ENCODE measurements at regions not wholly inside any gene's neighbourhood (a gene's known extent, or its start where the extent isn't known, plus 50 kb on each side); places are given as distances from the start of the nearest gene placed in this dataset.

- no peak for TF ChIP-seq E2F4 (CRISPR knock-in tag; IDR thresholded peaks at IDR 0.05; ENCODE audit: low read depth)
- TF ChIP-seq ETS1 (conservative IDR thresholded peaks at IDR 0.05; ENCODE audit: control insufficient read depth, low read depth, low read length): no peak
- TF ChIP-seq ZHX1 (conservative IDR thresholded peaks at IDR 0.05; ENCODE audit: low read length): no peak
- TF ChIP-seq ZNF764 (CRISPR knock-in tag; IDR thresholded peaks at IDR 0.05; ENCODE audit: low read depth): no peak
- TF ChIP-seq MYNN (IDR thresholded peaks at IDR 0.05): no peak
- TF ChIP-seq MYNN (CRISPR knock-in tag; IDR thresholded peaks at IDR 0.05): no peak
- TF ChIP-seq ATF1 (CRISPR knock-in tag; IDR thresholded peaks at IDR 0.05): no peak
- no peak for TF ChIP-seq ATF1 (tag; IDR thresholded peaks at IDR 0.05)
- TF ChIP-seq HBP1 (CRISPR knock-in tag; IDR thresholded peaks at IDR 0.05): no peak
- TF ChIP-seq ZNF668 (CRISPR knock-in tag; IDR thresholded peaks at IDR 0.05): no peak
- TF ChIP-seq TRIM25 (IDR thresholded peaks at IDR 0.05; ENCODE audit: borderline replicate concordance): no peak
- no peak for TF ChIP-seq SAFB (IDR thresholded peaks at IDR 0.05; ENCODE audit: borderline replicate concordance, low read depth, low read length)
Measured at GRCh38 chr2:12813166-12813565, 96.4 kb downstream of the TRIB2 start (continued).
